ENCODE measurements at regions not wholly inside any gene's neighbourhood (a gene's known extent, or its start where the extent isn't known, plus 50 kb on each side); places are given as distances from the start of the nearest gene placed in this dataset.
A peak's percentile ranks its signal among the peaks of the same experiment; 100 is the strongest.
"Not testable (repeated sequence)": the region's sequence is repeated elsewhere in the genome, so short reads cannot be mapped to it uniquely, and the experiment has no call there.

DNA sequence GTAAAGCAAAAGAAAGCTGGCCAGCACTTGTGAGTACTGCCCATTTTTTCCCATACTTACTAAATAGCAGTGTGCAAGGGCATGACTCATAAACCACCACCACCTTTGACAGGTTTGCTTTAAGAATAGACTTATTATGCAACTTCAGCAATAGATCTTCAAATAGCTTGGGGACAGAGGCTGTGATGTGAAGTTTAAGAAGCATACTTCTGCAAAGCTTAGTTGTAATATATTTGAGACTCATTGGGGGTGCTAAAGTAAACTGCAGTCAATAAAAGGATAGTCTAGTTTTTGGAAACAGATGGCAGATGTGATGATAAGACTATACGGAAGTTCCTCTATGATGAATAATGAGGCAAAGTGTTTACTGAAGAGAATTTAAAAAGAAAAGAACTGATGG, 210.0 kb downstream of the PLA2G4A start:
- peak; percentile 59; the same call in 1 of the 2 replicates for TF ChIP-seq ZC3H10 (CRISPR knock-in tag; IDR thresholded peaks at IDR 0.05)
- TF ChIP-seq RARB (CRISPR knock-in tag; IDR thresholded peaks at IDR 0.05), result no peak
- TF ChIP-seq TOX (CRISPR knock-in tag; IDR thresholded peaks at IDR 0.05; ENCODE audit: borderline replicate concordance), result peak; percentile 52; the same call in 1 of the 2 replicates
- TF ChIP-seq ZNF565 (CRISPR knock-in tag; conservative IDR thresholded peaks at IDR 0.05; ENCODE audit: low read depth), result no peak
- TF ChIP-seq OSR1 (CRISPR knock-in tag; IDR thresholded peaks at IDR 0.05), result 0 out of 2 replicates have a peak, but pooled peaks have one; percentile 12
- ATAC-seq, result peak; percentile 61

DNA sequence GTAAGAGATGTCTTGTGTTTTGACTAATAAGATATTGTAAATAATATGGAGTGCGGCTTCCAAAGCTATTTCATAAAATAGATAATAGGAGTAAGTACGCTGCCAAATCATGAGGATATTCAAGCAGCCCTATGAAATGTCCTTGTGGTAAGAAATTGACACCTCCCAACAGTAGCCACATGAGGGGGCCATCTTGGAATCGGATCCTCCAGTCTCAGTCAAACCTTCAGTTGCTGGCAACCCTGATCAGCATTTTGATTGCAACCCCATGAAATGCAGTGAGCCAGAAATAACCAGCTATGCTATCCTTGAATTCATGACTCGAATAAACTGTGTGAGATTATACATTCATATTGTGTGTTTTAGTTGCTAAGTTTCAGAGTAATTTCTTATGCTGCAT, 212.4 kb downstream of the PLA2G4A start:
- no peak for ATAC-seq
- TF ChIP-seq RARB (CRISPR knock-in tag; IDR thresholded peaks at IDR 0.05), result no peak
- TF ChIP-seq ZC3H10 (CRISPR knock-in tag; IDR thresholded peaks at IDR 0.05), result no peak
- no peak for TF ChIP-seq ZFP30 (CRISPR knock-in tag; IDR thresholded peaks at IDR 0.05)
- TF ChIP-seq CSDC2 (CRISPR knock-in tag; IDR thresholded peaks at IDR 0.05), result no peak

DNA sequence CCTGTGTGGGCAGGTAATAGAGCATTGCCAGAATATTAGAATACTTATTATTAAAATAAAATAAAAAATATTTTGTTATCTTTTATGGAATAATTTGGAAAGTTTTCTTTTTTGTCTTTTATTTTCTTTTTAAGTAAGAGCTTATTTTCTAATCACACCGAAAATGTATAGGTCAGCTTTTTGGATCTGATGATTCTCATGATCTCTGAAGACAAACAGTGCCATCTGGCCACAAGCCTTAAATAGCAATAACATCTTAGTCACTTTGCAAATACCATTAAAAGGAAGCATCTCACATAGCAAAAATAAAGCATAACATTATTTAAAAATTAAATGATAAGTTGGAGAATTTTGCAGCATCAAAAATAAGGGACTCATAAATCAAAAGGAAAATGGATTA, 213.8 kb downstream of the PLA2G4A start:
- ATAC-seq, result no peak
- no peak for TF ChIP-seq ESRRG (CRISPR knock-in tag; IDR thresholded peaks at IDR 0.05)

DNA sequence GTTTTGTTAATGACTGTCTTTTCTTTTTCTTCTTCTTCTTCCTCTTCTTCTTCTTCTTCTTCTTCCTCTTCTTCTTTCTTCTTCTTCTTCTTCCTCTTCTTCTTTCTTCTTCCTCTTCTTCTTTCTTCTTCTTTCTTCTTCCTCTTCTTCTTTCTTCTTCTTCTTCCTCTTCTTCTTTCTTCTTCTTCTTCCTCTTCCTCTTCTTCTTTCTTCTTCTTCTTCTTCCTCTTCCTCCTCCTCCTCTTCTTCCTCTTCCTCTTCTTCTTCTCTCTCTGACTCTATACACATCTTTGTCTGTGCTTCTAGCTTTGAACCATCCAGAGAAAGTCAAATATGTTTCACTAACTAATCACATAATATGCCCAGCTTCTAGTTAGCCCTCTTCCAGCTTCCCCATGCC, 214.7 kb downstream of the PLA2G4A start:
- not testable (repeated sequence) for ATAC-seq

DNA sequence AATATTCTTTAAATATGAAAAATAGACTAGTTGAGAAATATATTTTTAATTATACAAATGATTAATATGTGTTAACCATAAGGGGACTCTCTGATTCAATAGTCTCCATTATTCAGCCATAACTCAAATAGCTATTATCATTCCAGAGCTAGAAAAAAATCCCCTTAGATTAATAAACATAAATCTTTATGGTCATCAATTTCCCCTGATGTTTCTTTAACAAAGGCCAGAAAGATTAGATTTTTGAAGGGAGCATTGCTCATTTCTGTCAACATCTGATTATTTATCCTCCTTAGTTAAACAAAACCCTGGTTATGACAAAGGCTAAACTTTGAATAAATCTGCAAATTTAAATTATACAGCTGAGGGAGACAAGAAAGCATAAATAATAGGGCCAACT, 215.7 kb downstream of the PLA2G4A start:
- no peak for ATAC-seq
- TF ChIP-seq ZC3H10 (CRISPR knock-in tag; IDR thresholded peaks at IDR 0.05), result peak; percentile 60; the same call in 1 of the 2 replicates
- no peak; the same call in 1 of the 2 replicates for TF ChIP-seq ISL1 (CRISPR knock-in tag; IDR thresholded peaks at IDR 0.05)
- TF ChIP-seq, protein P1, sequence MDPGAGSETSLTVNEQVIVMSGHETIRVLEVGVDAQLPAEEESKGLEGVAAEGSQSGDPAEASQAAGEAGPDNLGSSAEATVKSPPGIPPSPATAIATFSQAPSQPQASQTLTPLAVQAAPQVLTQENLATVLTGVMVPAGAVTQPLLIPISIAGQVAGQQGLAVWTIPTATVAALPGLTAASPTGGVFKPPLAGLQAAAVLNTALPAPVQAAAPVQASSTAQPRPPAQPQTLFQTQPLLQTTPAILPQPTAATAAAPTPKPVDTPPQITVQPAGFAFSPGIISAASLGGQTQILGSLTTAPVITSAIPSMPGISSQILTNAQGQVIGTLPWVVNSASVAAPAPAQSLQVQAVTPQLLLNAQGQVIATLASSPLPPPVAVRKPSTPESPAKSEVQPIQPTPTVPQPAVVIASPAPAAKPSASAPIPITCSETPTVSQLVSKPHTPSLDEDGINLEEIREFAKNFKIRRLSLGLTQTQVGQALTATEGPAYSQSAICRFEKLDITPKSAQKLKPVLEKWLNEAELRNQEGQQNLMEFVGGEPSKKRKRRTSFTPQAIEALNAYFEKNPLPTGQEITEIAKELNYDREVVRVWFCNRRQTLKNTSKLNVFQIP (CRISPR knock-in tag; IDR thresholded peaks at IDR 0.05; ENCODE audit: borderline replicate concordance, low read depth), result no peak
- TF ChIP-seq TOX (CRISPR knock-in tag; IDR thresholded peaks at IDR 0.05; ENCODE audit: borderline replicate concordance), result peak; percentile 72; the same call in 1 of the 2 replicates

DNA sequence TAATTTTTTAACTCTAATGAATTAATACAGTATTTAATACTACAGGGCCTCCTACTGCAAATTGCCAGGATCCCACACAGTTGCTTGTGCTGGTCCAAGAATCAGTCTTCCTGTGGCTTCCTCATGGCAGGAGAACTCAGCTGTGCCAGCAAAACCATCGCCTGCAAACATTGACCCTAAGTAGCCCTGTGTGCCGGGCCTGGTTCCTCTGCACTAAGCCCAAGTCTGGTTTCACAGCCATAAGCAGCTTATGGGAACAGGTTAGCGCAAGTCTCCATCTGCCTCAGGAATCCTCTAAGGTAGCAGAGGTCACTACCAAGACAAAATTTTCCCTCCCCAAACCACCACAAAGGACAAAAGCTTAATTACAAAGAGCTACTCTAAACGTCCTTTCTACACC, 216.6 kb downstream of the PLA2G4A start:
- no peak for ATAC-seq
- TF ChIP-seq, protein P2, sequence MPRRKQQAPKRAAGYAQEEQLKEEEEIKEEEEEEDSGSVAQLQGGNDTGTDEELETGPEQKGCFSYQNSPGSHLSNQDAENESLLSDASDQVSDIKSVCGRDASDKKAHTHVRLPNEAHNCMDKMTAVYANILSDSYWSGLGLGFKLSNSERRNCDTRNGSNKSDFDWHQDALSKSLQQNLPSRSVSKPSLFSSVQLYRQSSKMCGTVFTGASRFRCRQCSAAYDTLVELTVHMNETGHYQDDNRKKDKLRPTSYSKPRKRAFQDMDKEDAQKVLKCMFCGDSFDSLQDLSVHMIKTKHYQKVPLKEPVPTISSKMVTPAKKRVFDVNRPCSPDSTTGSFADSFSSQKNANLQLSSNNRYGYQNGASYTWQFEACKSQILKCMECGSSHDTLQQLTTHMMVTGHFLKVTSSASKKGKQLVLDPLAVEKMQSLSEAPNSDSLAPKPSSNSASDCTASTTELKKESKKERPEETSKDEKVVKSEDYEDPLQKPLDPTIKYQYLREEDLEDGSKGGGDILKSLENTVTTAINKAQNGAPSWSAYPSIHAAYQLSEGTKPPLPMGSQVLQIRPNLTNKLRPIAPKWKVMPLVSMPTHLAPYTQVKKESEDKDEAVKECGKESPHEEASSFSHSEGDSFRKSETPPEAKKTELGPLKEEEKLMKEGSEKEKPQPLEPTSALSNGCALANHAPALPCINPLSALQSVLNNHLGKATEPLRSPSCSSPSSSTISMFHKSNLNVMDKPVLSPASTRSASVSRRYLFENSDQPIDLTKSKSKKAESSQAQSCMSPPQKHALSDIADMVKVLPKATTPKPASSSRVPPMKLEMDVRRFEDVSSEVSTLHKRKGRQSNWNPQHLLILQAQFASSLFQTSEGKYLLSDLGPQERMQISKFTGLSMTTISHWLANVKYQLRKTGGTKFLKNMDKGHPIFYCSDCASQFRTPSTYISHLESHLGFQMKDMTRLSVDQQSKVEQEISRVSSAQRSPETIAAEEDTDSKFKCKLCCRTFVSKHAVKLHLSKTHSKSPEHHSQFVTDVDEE (CRISPR knock-in tag; IDR thresholded peaks at IDR 0.05), result no peak

DNA sequence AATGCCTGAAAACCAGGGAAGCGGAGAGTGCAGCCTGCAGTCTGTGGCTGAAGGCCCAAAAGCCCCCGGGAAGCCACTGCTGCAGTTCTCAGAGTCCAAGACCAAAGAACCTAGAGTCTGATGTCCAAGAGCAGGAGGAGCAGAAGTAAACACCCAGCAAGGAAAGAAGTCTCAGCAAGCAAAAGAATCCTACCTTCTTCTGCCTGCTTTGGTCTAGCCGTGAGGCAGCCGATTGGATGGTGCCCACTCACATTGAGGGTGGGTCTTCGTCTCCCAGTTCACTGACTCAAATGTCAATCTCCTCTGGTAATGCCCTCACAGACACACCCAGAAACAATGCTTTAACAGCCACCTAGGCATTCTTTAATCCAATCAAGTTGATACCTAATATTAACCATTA, 217.5 kb downstream of the PLA2G4A start:
- ATAC-seq, result no peak
- TF ChIP-seq SNAI2 (CRISPR knock-in tag; IDR thresholded peaks at IDR 0.05) (no peak), ISL1 (CRISPR knock-in tag; IDR thresholded peaks at IDR 0.05) (no peak), ZFP30 (CRISPR knock-in tag; IDR thresholded peaks at IDR 0.05) (no peak), OSR1 (CRISPR knock-in tag; IDR thresholded peaks at IDR 0.05) (no peak), TOX (CRISPR knock-in tag; IDR thresholded peaks at IDR 0.05; ENCODE audit: borderline replicate concordance) (no peak), ARNTL (CRISPR knock-in tag; IDR thresholded peaks at IDR 0.05; ENCODE audit: borderline replicate concordance, low read depth) (no peak), ESRRG (CRISPR knock-in tag; IDR thresholded peaks at IDR 0.05) (no peak), PPARA (CRISPR knock-in tag; IDR thresholded peaks at IDR 0.05; ENCODE audit: borderline replicate concordance) (no peak), ZNF70 (CRISPR knock-in tag; IDR thresholded peaks at IDR 0.05) (no peak), RARB (CRISPR knock-in tag; IDR thresholded peaks at IDR 0.05) (no peak), ZC3H10 (CRISPR knock-in tag; IDR thresholded peaks at IDR 0.05) (no peak), TCF4 (CRISPR knock-in tag; IDR thresholded peaks at IDR 0.05; ENCODE audit: borderline replicate concordance) (no peak), ZFP3 (CRISPR knock-in tag; IDR thresholded peaks at IDR 0.05) (no peak), GLIS3 (CRISPR knock-in tag; IDR thresholded peaks at IDR 0.05) (no peak)
- TF ChIP-seq, protein P1 (CRISPR knock-in tag; IDR thresholded peaks at IDR 0.05; ENCODE audit: borderline replicate concordance, low read depth), result no peak
- TF ChIP-seq, protein P3, sequence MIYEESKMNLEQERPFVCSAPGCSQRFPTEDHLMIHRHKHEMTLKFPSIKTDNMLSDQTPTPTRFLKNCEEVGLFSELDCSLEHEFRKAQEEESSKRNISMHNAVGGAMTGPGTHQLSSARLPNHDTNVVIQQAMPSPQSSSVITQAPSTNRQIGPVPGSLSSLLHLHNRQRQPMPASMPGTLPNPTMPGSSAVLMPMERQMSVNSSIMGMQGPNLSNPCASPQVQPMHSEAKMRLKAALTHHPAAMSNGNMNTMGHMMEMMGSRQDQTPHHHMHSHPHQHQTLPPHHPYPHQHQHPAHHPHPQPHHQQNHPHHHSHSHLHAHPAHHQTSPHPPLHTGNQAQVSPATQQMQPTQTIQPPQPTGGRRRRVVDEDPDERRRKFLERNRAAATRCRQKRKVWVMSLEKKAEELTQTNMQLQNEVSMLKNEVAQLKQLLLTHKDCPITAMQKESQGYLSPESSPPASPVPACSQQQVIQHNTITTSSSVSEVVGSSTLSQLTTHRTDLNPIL (CRISPR knock-in tag; IDR thresholded peaks at IDR 0.05; ENCODE audit: low read depth), result no peak
- TF ChIP-seq, protein P4, sequence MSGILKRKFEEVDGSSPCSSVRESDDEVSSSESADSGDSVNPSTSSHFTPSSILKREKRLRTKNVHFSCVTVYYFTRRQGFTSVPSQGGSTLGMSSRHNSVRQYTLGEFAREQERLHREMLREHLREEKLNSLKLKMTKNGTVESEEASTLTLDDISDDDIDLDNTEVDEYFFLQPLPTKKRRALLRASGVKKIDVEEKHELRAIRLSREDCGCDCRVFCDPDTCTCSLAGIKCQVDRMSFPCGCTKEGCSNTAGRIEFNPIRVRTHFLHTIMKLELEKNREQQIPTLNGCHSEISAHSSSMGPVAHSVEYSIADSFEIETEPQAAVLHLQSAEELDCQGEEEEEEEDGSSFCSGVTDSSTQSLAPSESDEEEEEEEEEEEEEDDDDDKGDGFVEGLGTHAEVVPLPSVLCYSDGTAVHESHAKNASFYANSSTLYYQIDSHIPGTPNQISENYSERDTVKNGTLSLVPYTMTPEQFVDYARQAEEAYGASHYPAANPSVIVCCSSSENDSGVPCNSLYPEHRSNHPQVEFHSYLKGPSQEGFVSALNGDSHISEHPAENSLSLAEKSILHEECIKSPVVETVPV (CRISPR knock-in tag; IDR thresholded peaks at IDR 0.05), result no peak

All from SK-N-SH treated with all-trans-retinoic acid at 6 μM for 48 hours (cell line).